DOHH2 (cell line): ENCODE measurements at regions not wholly inside any gene's neighbourhood (a gene's known extent, or its start where the extent isn't known, plus 50 kb on each side); places are given as distances from the start of the nearest gene placed in this dataset.

Source experiments
- H3F3A ChIP-seq: fragments of 200-600 bp; sonication (generic), shearing (Covaris generic); 2 replicates; pipeline ENCODE4 v1.6.0; 2016; ENCODE audit warnings: antibody characterized with exemption, mild to moderate bottlenecking; ENCODE audit not compliant: control insufficient read depth, insufficient read depth
- H3K27ac ChIP-seq: fragments of 200-600 bp; sonication (generic); 2 replicates; pipeline ENCODE4 v1.5.1; 2014; ENCODE audit warnings: low read depth, mild to moderate bottlenecking, low read length, moderate library complexity
- H3K27me3 ChIP-seq: fragments of 200-600 bp; sonication (generic); 2 replicates; pipeline ENCODE4 v1.6.1; 2014; ENCODE audit warnings: mild to moderate bottlenecking, low read length, mixed read lengths; ENCODE audit not compliant: control insufficient read depth
- H3K36me3 ChIP-seq: fragments of 200-600 bp; sonication (generic); 2 replicates; pipeline ENCODE4 v1.6.1; 2014; ENCODE audit warnings: mild to moderate bottlenecking, low read length, moderate library complexity, mixed read lengths; ENCODE audit not compliant: control insufficient read depth
- H3K4me1 ChIP-seq: fragments of 200-600 bp; sonication (generic); 2 replicates; pipeline ENCODE4 v1.6.1; 2014; ENCODE audit warnings: mild to moderate bottlenecking, low read length, mixed read lengths; ENCODE audit not compliant: control insufficient read depth
- H3K4me2 ChIP-seq: fragments of 200-600 bp; sonication (generic); 2 replicates; pipeline ENCODE4 v1.6.0; 2014; ENCODE audit warnings: mild to moderate bottlenecking, low read length, moderate library complexity
- H3K4me3 ChIP-seq: fragments of 200-600 bp; sonication (generic); 2 replicates; pipeline ENCODE4 v1.5.1; 2014; ENCODE audit warnings: mild to moderate bottlenecking, low read length, mixed read lengths
- H3K79me2 ChIP-seq: fragments of 200-600 bp; sonication (generic); 2 replicates; pipeline ENCODE4 v1.6.1; 2014; ENCODE audit warnings: mild to moderate bottlenecking, low read length, mixed read lengths; ENCODE audit not compliant: control insufficient read depth
- H3K9me2 ChIP-seq: fragments of 200-600 bp; sonication (generic); replicated peaks from 2 replicates; pipeline ENCODE4 v1.6.1; 2014; ENCODE audit warnings: mild to moderate bottlenecking, low read length, mixed read lengths; ENCODE audit not compliant: control insufficient read depth
- H3K9me3 ChIP-seq: fragments of 200-600 bp; sonication (generic); 2 replicates; pipeline ENCODE4 v1.6.1; 2014; ENCODE audit warnings: antibody characterized with exemption, low read length, mixed read lengths; ENCODE audit not compliant: control insufficient read depth, insufficient read depth
- H4K20me1 ChIP-seq: fragments of 200-600 bp; sonication (generic); 2 replicates; pipeline ENCODE4 v1.6.0; 2014; ENCODE audit warnings: low read depth, mild to moderate bottlenecking, antibody characterized with exemption, low read length, moderate library complexity; ENCODE audit not compliant: control insufficient read depth, insufficient read depth
- EZH2phosphoT487 ChIP-seq: fragments of 200-600 bp; sonication (generic); IDR thresholded peaks from 2 replicates; pipeline ENCODE4 v1.6.1; 2017; ENCODE audit warnings: borderline replicate concordance, mild to moderate bottlenecking, antibody characterized with exemption, low read length, moderate library complexity, mixed read lengths
- TF ChIP-seq, protein P1 (sequence below): fragments of 200-600 bp; sonication (generic); IDR thresholded peaks from one replicate; pipeline ENCODE4 v1.5.1; 2014; ENCODE audit warnings: antibody characterized with exemption, mild to moderate bottlenecking, low read depth, low read length; ENCODE audit not compliant: poor library complexity, severe bottlenecking

DNA sequence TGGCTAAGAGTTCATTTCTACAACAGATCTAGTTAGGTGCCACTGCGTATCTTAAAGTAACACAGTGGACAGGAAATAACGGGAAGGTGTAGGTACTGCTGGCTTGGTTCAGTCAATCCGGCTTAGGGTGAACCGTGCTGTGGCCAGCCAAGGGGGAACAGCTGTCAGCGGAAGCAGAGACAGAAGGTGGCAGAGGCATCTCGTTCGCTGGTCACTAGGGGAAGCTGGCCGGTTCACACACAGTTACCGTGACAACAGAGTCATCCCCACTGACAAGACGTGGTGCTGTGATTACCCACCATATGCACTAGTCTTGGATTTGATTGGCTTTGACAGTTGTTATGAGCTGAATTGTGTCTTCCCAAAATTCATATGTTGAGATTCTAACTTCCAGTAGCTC is 58.8 kb upstream of the HDAC4 start:
- no peaks in the 10 kb centered on the region for H3K9me2 ChIP-seq
- no peak overlapping the region for H3K4me2 ChIP-seq
- no peak overlapping the region for H3K4me3 ChIP-seq
- H4K20me1 ChIP-seq: no peaks in the 10 kb centered on the region
- H3K9me3 ChIP-seq: no peaks in the 10 kb centered on the region
- no peak overlapping the region for H3K27ac ChIP-seq
- TF ChIP-seq, protein P1, sequence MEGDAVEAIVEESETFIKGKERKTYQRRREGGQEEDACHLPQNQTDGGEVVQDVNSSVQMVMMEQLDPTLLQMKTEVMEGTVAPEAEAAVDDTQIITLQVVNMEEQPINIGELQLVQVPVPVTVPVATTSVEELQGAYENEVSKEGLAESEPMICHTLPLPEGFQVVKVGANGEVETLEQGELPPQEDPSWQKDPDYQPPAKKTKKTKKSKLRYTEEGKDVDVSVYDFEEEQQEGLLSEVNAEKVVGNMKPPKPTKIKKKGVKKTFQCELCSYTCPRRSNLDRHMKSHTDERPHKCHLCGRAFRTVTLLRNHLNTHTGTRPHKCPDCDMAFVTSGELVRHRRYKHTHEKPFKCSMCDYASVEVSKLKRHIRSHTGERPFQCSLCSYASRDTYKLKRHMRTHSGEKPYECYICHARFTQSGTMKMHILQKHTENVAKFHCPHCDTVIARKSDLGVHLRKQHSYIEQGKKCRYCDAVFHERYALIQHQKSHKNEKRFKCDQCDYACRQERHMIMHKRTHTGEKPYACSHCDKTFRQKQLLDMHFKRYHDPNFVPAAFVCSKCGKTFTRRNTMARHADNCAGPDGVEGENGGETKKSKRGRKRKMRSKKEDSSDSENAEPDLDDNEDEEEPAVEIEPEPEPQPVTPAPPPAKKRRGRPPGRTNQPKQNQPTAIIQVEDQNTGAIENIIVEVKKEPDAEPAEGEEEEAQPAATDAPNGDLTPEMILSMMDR: no peak
- TF ChIP-seq EZH2phosphoT487: no peak
- H3K27me3 ChIP-seq: no peaks in the 10 kb centered on the region
- no peaks in the 10 kb centered on the region for H3K4me1 ChIP-seq
- H3F3A ChIP-seq: no peaks in the 10 kb centered on the region
- H3K79me2 ChIP-seq: no peaks in the 10 kb centered on the region
- no peaks in the 10 kb centered on the region for H3K36me3 ChIP-seq

DNA sequence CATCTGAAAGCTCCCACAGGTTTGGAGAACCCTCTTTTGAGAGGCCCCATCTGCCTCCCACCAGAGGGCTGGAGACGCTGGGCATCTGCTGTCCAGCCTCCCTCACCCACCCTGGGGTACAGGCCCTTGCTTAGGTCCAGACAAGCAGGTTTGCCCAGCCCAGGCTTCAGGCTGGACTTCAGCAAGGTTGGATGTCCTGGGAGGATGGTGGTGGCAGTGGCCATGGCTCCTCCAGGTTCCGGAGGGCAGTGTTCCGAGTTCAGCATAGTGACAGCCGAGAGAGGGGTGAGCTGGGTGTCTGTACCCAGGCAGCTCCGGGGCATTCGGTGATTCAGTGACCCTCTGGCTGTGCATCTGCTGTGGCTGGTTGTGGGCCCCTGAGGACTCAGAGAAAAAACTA is 58.2 kb upstream of the HDAC4 start:
- Histone ChIP-seq H3K27ac (no peak overlapping the region), H3K4me3 (no peak overlapping the region), H3K79me2 (no peaks in the 10 kb centered on the region), H3K27me3 (no peaks in the 10 kb centered on the region), H3K4me1 (no peaks in the 10 kb centered on the region), H3K9me3 (no peaks in the 10 kb centered on the region), H3K9me2 (no peaks in the 10 kb centered on the region), H4K20me1 (no peaks in the 10 kb centered on the region), H3K36me3 (no peaks in the 10 kb centered on the region), H3F3A (no peaks in the 10 kb centered on the region), H3K4me2 (no peak overlapping the region)
- no peak for TF ChIP-seq EZH2phosphoT487
- TF ChIP-seq, protein P1: no peak

DNA sequence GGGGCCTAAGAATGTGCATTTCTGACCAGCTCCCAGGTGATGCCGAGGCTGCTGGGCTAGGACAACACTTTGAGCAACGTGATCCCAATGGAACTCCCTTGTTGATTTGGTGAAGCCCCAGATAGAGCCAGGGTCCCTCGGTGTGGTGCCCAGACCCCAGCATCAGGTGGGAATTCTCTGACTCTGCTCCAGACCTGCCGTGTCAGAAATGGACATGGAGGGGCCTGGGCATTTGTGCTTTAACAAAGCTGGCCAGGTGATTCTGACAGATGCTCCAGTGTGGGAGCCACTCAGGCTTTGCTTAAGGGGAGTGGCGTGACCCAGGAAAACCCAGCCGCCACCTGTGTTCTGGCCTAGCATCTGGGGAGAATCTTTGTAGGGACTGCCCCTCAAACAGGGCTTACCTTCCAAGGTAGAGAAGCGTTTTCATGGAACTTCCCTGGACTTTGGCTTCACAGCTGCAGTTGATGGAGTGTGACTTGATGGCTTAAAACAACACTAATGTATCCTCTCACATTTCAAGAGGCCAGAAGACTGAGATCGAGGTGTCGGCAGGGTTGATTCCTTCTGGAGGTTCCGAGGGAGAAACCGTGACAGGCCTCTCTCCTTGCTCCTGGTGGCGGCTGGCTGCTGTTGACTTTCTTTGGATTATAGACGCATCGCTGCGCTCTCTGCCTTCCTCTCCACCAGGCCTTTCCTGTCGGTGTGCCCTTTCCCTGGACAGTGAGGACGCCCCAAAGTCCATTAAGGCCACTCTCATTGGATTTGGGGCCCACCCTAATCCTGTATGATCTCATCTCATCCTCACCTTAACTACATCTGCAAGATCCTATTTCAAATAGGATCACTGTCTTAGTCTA is 57.0 kb upstream of the HDAC4 start:
- Histone ChIP-seq H3K9me3 (no peaks in the 10 kb centered on the region), H3K9me2 (no peaks in the 10 kb centered on the region), H3K4me2 (no peak overlapping the region), H4K20me1 (no peaks in the 10 kb centered on the region), H3K79me2 (no peaks in the 10 kb centered on the region), H3K27me3 (no peaks in the 10 kb centered on the region), H3K4me3 (no peak overlapping the region), H3K4me1 (no peaks in the 10 kb centered on the region), H3K27ac (no peak overlapping the region), H3F3A (no peaks in the 10 kb centered on the region), H3K36me3 (no peaks in the 10 kb centered on the region)
- TF ChIP-seq, protein P1: no peak
- TF ChIP-seq EZH2phosphoT487: no peak
